ENCODE measurements at regions not wholly inside any gene's neighbourhood (a gene's known extent, or its start where the extent isn't known, plus 50 kb on each side); places are given as distances from the start of the nearest gene placed in this dataset.

DNA sequence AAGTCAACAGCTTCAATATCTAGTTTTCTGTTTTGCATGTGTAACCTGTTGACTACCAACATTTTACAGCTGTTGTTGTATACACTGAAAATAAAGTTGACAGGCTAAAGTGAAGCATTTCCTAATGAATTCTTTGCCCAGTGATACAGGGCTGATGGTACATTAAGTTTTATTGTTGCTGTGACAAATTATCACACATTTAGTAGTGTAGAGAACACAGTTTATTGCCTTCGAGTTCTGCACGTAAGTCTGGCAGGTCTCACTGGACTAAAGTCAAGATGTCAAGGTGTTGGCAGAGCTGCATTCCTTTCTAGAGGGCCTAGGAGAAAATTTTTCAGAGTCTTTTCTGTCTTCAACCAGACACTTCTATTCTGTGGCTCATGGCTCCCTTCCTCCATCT, 184.2 kb downstream of the SLITRK6 start:
- TF ChIP-seq, protein P1, sequence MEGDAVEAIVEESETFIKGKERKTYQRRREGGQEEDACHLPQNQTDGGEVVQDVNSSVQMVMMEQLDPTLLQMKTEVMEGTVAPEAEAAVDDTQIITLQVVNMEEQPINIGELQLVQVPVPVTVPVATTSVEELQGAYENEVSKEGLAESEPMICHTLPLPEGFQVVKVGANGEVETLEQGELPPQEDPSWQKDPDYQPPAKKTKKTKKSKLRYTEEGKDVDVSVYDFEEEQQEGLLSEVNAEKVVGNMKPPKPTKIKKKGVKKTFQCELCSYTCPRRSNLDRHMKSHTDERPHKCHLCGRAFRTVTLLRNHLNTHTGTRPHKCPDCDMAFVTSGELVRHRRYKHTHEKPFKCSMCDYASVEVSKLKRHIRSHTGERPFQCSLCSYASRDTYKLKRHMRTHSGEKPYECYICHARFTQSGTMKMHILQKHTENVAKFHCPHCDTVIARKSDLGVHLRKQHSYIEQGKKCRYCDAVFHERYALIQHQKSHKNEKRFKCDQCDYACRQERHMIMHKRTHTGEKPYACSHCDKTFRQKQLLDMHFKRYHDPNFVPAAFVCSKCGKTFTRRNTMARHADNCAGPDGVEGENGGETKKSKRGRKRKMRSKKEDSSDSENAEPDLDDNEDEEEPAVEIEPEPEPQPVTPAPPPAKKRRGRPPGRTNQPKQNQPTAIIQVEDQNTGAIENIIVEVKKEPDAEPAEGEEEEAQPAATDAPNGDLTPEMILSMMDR (IDR thresholded peaks at IDR 0.05): no peak
- TF ChIP-seq POLR2AphosphoS5 (IDR thresholded peaks at IDR 0.05) (no peak), EP300 (IDR thresholded peaks at IDR 0.05; ENCODE audit: low read depth) (no peak), POLR2A (IDR thresholded peaks at IDR 0.05) (no peak)
